Myocyte (in vitro differentiated cells): ENCODE measurements at regions not wholly inside any gene's neighbourhood (a gene's known extent, or its start where the extent isn't known, plus 50 kb on each side); places are given as distances from the start of the nearest gene placed in this dataset.
"Not testable (repeated sequence)": the region's sequence is repeated elsewhere in the genome, so short reads cannot be mapped to it uniquely, and the experiment has no call there.

Experiments
- DNase-seq: peaks from one replicate; pipeline ENCODE4 v3.0.0-alpha.2; 2012; ENCODE audit warnings: low read depth

GRCh38 chr13:83150616-83151307 lies 731.5 kb downstream of the SLITRK1 start:
- no peak for DNase-seq

- no peak for DNase-seq
Measured at GRCh38 chr13:83136660-83137059, 745.6 kb downstream of the SLITRK1 start.

- no peak for DNase-seq
Measured at GRCh38 chr13:83125791-83126190, 756.5 kb downstream of the SLITRK1 start.

GRCh38 chr13:83121896-83122295 lies 760.4 kb downstream of the SLITRK1 start:
- peak; percentile 7 for DNase-seq

- no peak for DNase-seq
Measured at GRCh38 chr13:83117046-83117445, 765.2 kb downstream of the SLITRK1 start.

- not testable (repeated sequence) for DNase-seq
Measured at GRCh38 chr13:83101574-83102247, 780.6 kb downstream of the SLITRK1 start.

GRCh38 chr13:83100237-83100636 lies 782.0 kb downstream of the SLITRK1 start:
- DNase-seq, result peak; percentile 3

GRCh38 chr13:83088858-83089257 lies 793.4 kb downstream of the SLITRK1 start:
- no peak for DNase-seq

- DNase-seq, result no peak
Measured at GRCh38 chr13:83086948-83087347, 795.3 kb downstream of the SLITRK1 start.

- DNase-seq, result no peak
Measured at GRCh38 chr13:83086088-83086487, 796.2 kb downstream of the SLITRK1 start.

- peak; percentile 2 for DNase-seq
Measured at GRCh38 chr13:83085186-83085900, 796.9 kb downstream of the SLITRK1 start.

GRCh38 chr13:83077499-83077898 lies 804.8 kb downstream of the SLITRK1 start:
- no peak for DNase-seq

- DNase-seq, result not testable (repeated sequence)
Measured at GRCh38 chr13:83073930-83074329, 808.3 kb downstream of the SLITRK1 start.

GRCh38 chr13:83065108-83065507 lies 817.2 kb downstream of the SLITRK1 start:
- DNase-seq, result peak; percentile 70

GRCh38 chr13:83057119-83057518 lies 825.2 kb downstream of the SLITRK1 start:
- DNase-seq, result peak; percentile 34

GRCh38 chr13:83056269-83056668 lies 826.0 kb downstream of the SLITRK1 start:
- DNase-seq, result no peak

GRCh38 chr13:83048419-83048818 lies 833.9 kb downstream of the SLITRK1 start:
- peak; percentile 7 for DNase-seq

GRCh38 chr13:83024955-83025594 lies 857.2 kb downstream of the SLITRK1 start:
- DNase-seq, result no peak

- peak; percentile 13 for DNase-seq
Measured at GRCh38 chr13:83024232-83024631, 858.0 kb downstream of the SLITRK1 start.

- DNase-seq, result peak; percentile 14
Measured at GRCh38 chr13:83019986-83020385, 862.3 kb downstream of the SLITRK1 start.

GRCh38 chr13:83009987-83010386 lies 872.3 kb downstream of the SLITRK1 start:
- DNase-seq, result no peak
